ENCODE measurements at regions not wholly inside any gene's neighbourhood (a gene's known extent, or its start where the extent isn't known, plus 50 kb on each side); places are given as distances from the start of the nearest gene placed in this dataset.

DNA sequence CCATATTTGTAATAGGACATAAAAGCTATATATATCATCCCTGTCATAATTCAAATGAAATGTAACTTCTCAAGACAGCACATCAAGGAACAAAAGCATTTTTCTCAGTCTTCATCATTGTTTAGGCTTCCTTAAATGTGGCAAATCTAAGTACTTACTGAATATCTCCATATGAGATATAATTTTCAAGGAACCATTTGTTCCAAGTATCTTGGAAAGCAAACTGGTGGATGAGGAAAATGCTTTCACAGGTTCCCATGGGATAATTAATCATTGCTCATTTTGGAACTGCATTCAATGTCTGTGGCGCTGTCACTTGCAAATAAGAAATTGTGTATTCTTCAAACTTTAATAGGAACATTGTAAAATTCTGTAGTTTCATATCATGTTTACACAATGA lies 52.6 kb upstream of the ZNF385D start (continued):
- TF ChIP-seq, protein P1, sequence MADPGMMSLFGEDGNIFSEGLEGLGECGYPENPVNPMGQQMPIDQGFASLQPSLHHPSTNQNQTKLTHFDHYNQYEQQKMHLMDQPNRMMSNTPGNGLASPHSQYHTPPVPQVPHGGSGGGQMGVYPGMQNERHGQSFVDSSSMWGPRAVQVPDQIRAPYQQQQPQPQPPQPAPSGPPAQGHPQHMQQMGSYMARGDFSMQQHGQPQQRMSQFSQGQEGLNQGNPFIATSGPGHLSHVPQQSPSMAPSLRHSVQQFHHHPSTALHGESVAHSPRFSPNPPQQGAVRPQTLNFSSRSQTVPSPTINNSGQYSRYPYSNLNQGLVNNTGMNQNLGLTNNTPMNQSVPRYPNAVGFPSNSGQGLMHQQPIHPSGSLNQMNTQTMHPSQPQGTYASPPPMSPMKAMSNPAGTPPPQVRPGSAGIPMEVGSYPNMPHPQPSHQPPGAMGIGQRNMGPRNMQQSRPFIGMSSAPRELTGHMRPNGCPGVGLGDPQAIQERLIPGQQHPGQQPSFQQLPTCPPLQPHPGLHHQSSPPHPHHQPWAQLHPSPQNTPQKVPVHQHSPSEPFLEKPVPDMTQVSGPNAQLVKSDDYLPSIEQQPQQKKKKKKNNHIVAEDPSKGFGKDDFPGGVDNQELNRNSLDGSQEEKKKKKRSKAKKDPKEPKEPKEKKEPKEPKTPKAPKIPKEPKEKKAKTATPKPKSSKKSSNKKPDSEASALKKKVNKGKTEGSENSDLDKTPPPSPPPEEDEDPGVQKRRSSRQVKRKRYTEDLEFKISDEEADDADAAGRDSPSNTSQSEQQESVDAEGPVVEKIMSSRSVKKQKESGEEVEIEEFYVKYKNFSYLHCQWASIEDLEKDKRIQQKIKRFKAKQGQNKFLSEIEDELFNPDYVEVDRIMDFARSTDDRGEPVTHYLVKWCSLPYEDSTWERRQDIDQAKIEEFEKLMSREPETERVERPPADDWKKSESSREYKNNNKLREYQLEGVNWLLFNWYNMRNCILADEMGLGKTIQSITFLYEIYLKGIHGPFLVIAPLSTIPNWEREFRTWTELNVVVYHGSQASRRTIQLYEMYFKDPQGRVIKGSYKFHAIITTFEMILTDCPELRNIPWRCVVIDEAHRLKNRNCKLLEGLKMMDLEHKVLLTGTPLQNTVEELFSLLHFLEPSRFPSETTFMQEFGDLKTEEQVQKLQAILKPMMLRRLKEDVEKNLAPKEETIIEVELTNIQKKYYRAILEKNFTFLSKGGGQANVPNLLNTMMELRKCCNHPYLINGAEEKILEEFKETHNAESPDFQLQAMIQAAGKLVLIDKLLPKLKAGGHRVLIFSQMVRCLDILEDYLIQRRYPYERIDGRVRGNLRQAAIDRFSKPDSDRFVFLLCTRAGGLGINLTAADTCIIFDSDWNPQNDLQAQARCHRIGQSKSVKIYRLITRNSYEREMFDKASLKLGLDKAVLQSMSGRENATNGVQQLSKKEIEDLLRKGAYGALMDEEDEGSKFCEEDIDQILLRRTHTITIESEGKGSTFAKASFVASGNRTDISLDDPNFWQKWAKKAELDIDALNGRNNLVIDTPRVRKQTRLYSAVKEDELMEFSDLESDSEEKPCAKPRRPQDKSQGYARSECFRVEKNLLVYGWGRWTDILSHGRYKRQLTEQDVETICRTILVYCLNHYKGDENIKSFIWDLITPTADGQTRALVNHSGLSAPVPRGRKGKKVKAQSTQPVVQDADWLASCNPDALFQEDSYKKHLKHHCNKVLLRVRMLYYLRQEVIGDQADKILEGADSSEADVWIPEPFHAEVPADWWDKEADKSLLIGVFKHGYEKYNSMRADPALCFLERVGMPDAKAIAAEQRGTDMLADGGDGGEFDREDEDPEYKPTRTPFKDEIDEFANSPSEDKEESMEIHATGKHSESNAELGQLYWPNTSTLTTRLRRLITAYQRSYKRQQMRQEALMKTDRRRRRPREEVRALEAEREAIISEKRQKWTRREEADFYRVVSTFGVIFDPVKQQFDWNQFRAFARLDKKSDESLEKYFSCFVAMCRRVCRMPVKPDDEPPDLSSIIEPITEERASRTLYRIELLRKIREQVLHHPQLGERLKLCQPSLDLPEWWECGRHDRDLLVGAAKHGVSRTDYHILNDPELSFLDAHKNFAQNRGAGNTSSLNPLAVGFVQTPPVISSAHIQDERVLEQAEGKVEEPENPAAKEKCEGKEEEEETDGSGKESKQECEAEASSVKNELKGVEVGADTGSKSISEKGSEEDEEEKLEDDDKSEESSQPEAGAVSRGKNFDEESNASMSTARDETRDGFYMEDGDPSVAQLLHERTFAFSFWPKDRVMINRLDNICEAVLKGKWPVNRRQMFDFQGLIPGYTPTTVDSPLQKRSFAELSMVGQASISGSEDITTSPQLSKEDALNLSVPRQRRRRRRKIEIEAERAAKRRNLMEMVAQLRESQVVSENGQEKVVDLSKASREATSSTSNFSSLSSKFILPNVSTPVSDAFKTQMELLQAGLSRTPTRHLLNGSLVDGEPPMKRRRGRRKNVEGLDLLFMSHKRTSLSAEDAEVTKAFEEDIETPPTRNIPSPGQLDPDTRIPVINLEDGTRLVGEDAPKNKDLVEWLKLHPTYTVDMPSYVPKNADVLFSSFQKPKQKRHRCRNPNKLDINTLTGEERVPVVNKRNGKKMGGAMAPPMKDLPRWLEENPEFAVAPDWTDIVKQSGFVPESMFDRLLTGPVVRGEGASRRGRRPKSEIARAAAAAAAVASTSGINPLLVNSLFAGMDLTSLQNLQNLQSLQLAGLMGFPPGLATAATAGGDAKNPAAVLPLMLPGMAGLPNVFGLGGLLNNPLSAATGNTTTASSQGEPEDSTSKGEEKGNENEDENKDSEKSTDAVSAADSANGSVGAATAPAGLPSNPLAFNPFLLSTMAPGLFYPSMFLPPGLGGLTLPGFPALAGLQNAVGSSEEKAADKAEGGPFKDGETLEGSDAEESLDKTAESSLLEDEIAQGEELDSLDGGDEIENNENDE (IDR thresholded peaks at IDR 0.05; ENCODE audit: insufficient replicate concordance, low read length), result no peak
- TF ChIP-seq KDM4A (IDR thresholded peaks at IDR 0.05; ENCODE audit: low read depth, low read length, severe bottlenecking) (no peak), TBP (IDR thresholded peaks at IDR 0.05; ENCODE audit: low read depth, low read length) (no peak), HDAC6 (IDR thresholded peaks at IDR 0.05; ENCODE audit: low read depth, low read length) (no peak), BCL11A (IDR thresholded peaks at IDR 0.05; ENCODE audit: low read depth in 2 of 2, low read length in 2 of 2) (no peak), KDM5A (IDR thresholded peaks at IDR 0.05; ENCODE audit: low read length) (no peak), TEAD4 (IDR thresholded peaks at IDR 0.05; ENCODE audit: low read depth, low read length) (no peak), POLR2A (IDR thresholded peaks at IDR 0.05; ENCODE audit: control extremely low read depth in 1 of 2, low read depth in 2 of 2, low read length in 2 of 2) (no peak), SP1 (IDR thresholded peaks at IDR 0.05; ENCODE audit: low read depth, low read length) (no peak), CBX8 (IDR thresholded peaks at IDR 0.05; ENCODE audit: borderline replicate concordance, low read depth, low read length) (no peak), NANOG (IDR thresholded peaks at IDR 0.05; ENCODE audit: insufficient read depth, low read depth, low read length, poor library complexity, severe bottlenecking) (no peak), TCF12 (IDR thresholded peaks at IDR 0.05; ENCODE audit: low read depth, low read length) (no peak), POU5F1 (IDR thresholded peaks at IDR 0.05; ENCODE audit: low read depth, low read length) (no peak), GABPA (IDR thresholded peaks at IDR 0.05; ENCODE audit: borderline replicate concordance, insufficient read depth, low read length) (no peak)

Data from H1 (cell line).